HEK293T (cell line): ENCODE measurements at regions not wholly inside any gene's neighbourhood (a gene's known extent, or its start where the extent isn't known, plus 50 kb on each side); places are given as distances from the start of the nearest gene placed in this dataset.

Experiments used
- ARNT ChIP-seq: fragments of 450-650 bp; IDR thresholded peaks from 2 replicates; pipeline ENCODE4 v1.6.1; 2017; ENCODE audit warnings: mild to moderate bottlenecking
- CTBP1 ChIP-seq: fragments of 450-650 bp; IDR thresholded peaks from 2 replicates; pipeline ENCODE4 v1.6.1; 2016; ENCODE audit warnings: borderline replicate concordance
- ELF4 ChIP-seq: fragments of 450-650 bp; IDR thresholded peaks from 2 replicates; pipeline ENCODE4 v1.6.1; 2017; ENCODE audit warnings: antibody characterized with exemption
- FOXA1 ChIP-seq: fragments of 450-650 bp; IDR thresholded peaks from 2 replicates; pipeline ENCODE4 v1.6.1; 2016; ENCODE audit warnings: mild to moderate bottlenecking
- FOXM1 ChIP-seq: fragments of 450-650 bp; IDR thresholded peaks from 2 replicates; pipeline ENCODE4 v1.6.1; 2017; ENCODE audit warnings: mild to moderate bottlenecking, borderline replicate concordance
- L3MBTL2 ChIP-seq: fragments of 450-650 bp; conservative IDR thresholded peaks from 2 replicates; pipeline ENCODE4 v1.6.1; 2016; ENCODE audit warnings: mild to moderate bottlenecking
- SP1 ChIP-seq: fragments of 450-650 bp; IDR thresholded peaks from 2 replicates; pipeline ENCODE4 v1.6.1; 2017
- TARDBP ChIP-seq: fragments of 450-650 bp; IDR thresholded peaks from 2 replicates; pipeline ENCODE4 v1.6.1; 2016

DNA sequence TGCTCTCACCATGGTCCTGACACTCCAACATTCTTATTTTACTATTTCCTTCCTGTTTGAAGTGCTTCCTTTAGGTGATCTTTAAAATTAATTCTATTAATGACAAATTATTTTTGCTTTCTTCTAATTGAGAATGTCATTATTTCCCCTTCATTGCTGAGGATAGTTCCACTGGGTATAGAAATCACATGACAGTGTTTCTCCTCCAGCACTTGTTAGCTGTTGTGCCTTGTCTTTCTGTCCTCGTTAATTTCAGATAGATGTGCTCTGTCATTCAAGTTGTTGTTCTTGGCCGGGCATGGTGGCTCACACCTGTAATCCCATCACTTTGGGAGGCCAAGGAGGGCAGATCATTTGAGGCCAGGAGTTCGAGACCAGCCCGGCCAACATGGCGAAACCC is 321.0 kb upstream of the RAB6C start:
- TF ChIP-seq ELF4 (no peak), FOXM1 (no peak), FOXA1 (no peak), CTBP1 (no peak), ARNT (no peak), TARDBP (no peak), SP1 (no peak), L3MBTL2 (no peak)
